D721Med (cell line): ENCODE measurements at regions not wholly inside any gene's neighbourhood (a gene's known extent, or its start where the extent isn't known, plus 50 kb on each side); places are given as distances from the start of the nearest gene placed in this dataset.
A peak's percentile ranks its signal among the peaks of the same experiment; 100 is the strongest.

ENCODE experiments used
- DNase-seq: peaks from one replicate; pipeline ENCODE4 v3.0.0; 2011; ENCODE audit warnings: low spot score; ENCODE audit not compliant: insufficient read length
- FAIRE-seq: peaks from 2 replicates; lab custom pipeline; 2011; peaks lifted over from hg19 to GRCh38; lab: Jason Lieb, UNC
- TF ChIP-seq, protein P1 (sequence below): IDR thresholded peaks from 2 replicates; pipeline ENCODE4 v1.5.1; 2012; ENCODE audit warnings: mild to moderate bottlenecking, control low read depth; ENCODE audit not compliant: insufficient read depth; ENCODE audit errors: missing control alignments

DNA sequence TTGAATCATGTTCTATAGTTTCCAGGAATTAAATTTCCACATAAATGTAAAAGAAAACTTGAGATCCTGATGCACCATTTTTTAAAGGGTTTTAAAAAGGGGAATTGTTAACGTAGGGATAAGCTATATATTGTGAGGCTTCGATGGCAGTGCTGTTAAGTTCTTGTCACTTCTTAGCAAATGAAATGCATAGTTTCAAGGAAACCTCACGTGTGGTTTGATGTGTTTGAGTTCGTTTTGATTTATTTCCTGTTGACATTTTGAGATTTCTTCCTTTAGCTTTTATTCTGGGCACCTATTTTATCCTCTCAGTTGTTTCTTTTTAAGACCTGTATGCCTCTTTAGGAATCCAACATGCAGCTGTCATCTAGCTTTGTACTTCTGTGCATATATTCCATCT is 301.0 kb downstream of the DOCK8 start:
- peak; percentile 16 for FAIRE-seq
- DNase-seq: no peak
- TF ChIP-seq, protein P1, sequence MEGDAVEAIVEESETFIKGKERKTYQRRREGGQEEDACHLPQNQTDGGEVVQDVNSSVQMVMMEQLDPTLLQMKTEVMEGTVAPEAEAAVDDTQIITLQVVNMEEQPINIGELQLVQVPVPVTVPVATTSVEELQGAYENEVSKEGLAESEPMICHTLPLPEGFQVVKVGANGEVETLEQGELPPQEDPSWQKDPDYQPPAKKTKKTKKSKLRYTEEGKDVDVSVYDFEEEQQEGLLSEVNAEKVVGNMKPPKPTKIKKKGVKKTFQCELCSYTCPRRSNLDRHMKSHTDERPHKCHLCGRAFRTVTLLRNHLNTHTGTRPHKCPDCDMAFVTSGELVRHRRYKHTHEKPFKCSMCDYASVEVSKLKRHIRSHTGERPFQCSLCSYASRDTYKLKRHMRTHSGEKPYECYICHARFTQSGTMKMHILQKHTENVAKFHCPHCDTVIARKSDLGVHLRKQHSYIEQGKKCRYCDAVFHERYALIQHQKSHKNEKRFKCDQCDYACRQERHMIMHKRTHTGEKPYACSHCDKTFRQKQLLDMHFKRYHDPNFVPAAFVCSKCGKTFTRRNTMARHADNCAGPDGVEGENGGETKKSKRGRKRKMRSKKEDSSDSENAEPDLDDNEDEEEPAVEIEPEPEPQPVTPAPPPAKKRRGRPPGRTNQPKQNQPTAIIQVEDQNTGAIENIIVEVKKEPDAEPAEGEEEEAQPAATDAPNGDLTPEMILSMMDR: no peak

DNA sequence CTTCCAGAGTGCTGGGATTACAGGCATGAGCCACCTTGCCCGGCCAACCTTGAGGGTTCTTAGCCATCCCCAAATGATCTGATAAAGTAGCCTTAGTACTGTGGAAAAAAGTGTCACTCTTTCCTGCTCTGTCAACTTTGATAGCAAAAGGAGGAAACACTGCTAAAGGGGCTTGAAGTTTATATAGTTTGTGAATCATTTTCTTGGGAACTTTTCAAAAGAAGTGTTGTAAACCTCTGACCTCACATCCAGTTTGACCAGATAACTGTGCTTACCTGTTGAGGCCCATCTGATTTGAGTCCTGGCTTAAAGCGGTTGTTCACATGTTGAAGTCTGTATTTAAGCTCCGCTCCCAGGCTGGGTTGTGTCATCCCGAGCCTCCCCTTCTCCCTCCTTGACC is 303.3 kb downstream of the DOCK8 start:
- TF ChIP-seq, protein P1: no peak
- DNase-seq (no peak), FAIRE-seq (no peak)

GRCh38 chr9:518540-518939 is 303.9 kb downstream of the DOCK8 start:
- TF ChIP-seq, protein P1: no peak
- FAIRE-seq (no peak), DNase-seq (no peak)

DNA sequence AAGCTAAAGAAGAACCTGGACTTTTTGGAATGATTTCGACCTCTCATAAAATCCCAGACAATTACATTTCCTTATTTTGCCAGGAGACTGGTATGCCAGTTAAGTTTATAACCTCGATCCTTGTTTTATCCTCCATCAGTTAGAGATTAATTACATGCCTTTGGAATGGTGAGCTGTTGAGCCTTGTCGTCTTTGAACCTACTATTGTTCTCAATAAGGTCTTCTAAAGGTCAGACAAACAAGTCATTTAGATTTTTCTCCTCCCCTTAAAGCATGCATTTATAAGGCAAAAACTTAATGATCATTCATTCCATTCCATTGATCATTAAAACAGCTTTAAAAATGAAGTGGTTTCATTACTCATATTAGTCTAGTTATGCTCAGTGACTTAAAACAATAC is 304.9 kb downstream of the DOCK8 start:
- TF ChIP-seq, protein P1: no peak
- FAIRE-seq: no peak
- DNase-seq: no peak

DNA sequence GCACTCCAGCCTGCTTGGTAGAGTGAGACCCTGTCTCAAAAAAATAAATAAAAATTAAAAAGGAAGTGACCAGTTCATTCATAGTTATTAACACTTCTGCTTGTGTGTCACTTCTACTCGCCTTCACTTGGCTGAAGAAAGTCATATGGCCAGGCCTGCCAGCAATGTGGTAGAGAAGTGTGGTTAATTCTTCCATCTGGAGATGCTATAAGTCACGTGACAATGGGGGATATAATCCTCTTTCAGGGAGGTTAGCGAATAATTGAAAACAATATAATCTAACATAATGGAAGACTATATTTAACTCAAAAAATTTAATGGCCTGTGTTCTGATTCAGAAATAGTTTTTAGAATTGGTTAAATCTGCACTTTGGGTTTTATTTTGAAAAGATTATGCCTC is 305.6 kb downstream of the DOCK8 start:
- peak; percentile 85 for FAIRE-seq
- TF ChIP-seq, protein P1: no peak

DNA sequence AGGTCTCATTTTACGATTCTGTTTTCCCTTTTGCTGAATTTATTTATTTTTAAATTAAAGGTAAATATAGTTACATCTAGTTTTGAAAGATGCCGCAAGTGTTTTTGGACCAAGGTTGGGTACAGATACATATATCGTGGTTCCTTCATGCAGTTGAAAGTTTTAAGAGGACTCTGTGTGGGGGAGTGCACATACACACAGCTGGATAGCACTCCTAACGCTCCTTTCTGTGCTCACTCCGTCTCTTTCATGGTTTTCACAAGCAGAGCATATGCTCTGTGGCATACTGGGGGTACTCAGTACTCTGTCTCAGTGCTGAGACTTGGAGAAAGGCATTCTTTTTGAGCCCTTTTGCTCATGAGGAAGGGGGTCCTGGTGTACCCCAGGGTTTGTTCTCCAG is 307.5 kb downstream of the DOCK8 start:
- TF ChIP-seq, protein P1: no peak
- DNase-seq (no peak), FAIRE-seq (no peak)

More for the DNA sequence above, 305.6 kb downstream of the DOCK8 start:
- DNase-seq: no peak

DNA sequence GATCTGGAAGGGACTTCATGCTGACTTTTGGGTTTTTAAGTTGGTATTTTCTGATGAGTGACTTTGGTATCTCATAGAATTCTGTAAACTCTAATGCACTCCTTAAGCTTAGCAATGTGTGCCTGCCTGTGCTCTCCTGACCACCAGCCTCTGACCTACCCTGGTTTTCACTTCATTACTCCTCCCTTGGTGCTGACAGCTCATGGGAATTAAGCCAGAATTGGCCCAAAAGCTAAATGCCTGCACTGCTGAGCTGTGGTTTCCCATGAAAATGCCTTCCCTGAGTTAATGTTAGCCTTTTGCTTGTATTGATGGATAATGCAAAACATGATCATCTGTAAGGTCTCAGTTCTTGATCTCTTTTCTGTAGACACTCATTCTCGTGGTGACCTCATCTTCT is 308.0 kb downstream of the DOCK8 start:
- TF ChIP-seq, protein P1: no peak
- no peak for FAIRE-seq
- DNase-seq: no peak
